ENCODE measurements at regions not wholly inside any gene's neighbourhood (a gene's known extent, or its start where the extent isn't known, plus 50 kb on each side); places are given as distances from the start of the nearest gene placed in this dataset.

DNA sequence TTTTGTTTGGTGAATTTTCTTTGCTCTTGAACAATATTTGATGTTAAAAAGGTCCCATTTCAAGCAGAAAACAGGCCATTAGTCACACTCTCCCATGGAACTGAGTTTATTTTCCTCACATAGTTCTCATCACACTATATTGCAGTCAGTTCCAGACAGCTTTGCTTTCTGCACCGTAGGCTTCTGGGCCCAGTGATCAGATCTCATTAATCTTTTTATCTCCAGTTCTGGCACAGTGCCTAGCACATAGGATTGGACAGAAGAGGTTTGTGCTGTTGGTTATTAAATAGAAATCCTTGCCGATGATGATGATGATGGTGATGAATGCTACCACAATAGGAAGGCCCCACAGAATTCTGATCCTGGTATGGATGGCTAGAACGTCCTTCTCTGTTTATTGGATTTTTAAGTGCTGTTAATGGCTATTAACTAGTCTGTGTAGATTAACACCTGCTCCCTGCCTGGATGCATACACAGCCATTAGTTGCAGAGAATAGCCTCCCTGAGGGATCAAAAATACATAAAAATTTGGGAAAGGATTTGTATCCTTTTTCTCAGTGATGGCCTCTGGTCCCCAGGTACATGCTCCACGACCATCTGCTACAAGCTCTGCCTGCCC lies 52.0 kb upstream of the NTRK2 start:
- DNase-seq (ENCODE audit: low read depth) (no peak), FAIRE-seq (no peak)
- no peaks in the 10 kb centered on the region for H3K4me1 ChIP-seq (ENCODE audit: insufficient read depth, low read length)
- no peak overlapping the region for H3K4me3 Mint-ChIP-seq (ENCODE audit: unreplicated experiment)
- H3K9ac ChIP-seq (ENCODE audit: low read length): no peak overlapping the region
- H3K27me3 ChIP-seq (ENCODE audit: insufficient read depth, low read length): no peaks in the 10 kb centered on the region
- H3K36me3 Mint-ChIP-seq (ENCODE audit: low read depth, unreplicated experiment): no peaks in the 10 kb centered on the region
- no peak overlapping the region for H2AFZ ChIP-seq (ENCODE audit: low read depth, low read length)
- H3K79me2 ChIP-seq (ENCODE audit: insufficient read depth, low read length): no peaks in the 10 kb centered on the region
- no peaks in the 10 kb centered on the region for H4K20me1 ChIP-seq (ENCODE audit: insufficient read depth, low read length)
- H3K36me3 ChIP-seq (ENCODE audit: insufficient read depth, low read length): no peaks in the 10 kb centered on the region
- H3K27ac ChIP-seq (ENCODE audit: low read depth, low read length): no peak overlapping the region
- TF ChIP-seq, protein P1, sequence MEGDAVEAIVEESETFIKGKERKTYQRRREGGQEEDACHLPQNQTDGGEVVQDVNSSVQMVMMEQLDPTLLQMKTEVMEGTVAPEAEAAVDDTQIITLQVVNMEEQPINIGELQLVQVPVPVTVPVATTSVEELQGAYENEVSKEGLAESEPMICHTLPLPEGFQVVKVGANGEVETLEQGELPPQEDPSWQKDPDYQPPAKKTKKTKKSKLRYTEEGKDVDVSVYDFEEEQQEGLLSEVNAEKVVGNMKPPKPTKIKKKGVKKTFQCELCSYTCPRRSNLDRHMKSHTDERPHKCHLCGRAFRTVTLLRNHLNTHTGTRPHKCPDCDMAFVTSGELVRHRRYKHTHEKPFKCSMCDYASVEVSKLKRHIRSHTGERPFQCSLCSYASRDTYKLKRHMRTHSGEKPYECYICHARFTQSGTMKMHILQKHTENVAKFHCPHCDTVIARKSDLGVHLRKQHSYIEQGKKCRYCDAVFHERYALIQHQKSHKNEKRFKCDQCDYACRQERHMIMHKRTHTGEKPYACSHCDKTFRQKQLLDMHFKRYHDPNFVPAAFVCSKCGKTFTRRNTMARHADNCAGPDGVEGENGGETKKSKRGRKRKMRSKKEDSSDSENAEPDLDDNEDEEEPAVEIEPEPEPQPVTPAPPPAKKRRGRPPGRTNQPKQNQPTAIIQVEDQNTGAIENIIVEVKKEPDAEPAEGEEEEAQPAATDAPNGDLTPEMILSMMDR (IDR thresholded peaks at IDR 0.05; ENCODE audit: insufficient read depth, low read depth, low read length): no peak
- TF ChIP-seq EZH2 (IDR thresholded peaks at IDR 0.05; ENCODE audit: insufficient read depth, low read length): no peak
- H3K27ac Mint-ChIP-seq (ENCODE audit: unreplicated experiment): no peak overlapping the region
- no peak overlapping the region for H3K4me2 ChIP-seq (ENCODE audit: low read length)
- H3K9me3 ChIP-seq (ENCODE audit: insufficient read depth, low read depth, low read length): no peaks in the 10 kb centered on the region
- peaks cover 8% of the 10 kb centered on the region for H3K27me3 Mint-ChIP-seq (ENCODE audit: low read depth, unreplicated experiment)
- H3K4me3 ChIP-seq (ENCODE audit: insufficient read depth, low read depth, low read length): no peak overlapping the region
- no peaks in the 10 kb centered on the region for H3K9me3 Mint-ChIP-seq (ENCODE audit: unreplicated experiment)
- no peaks in the 10 kb centered on the region for H3K4me1 Mint-ChIP-seq (ENCODE audit: low read depth, unreplicated experiment)
